Spleen (tissue), 7 donors: ENCODE measurements at regions not wholly inside any gene's neighbourhood (a gene's known extent, or its start where the extent isn't known, plus 50 kb on each side); places are given as distances from the start of the nearest gene placed in this dataset.

ENCODE experiments used
- CTCF ChIP-seq, 11 experiments: fragments of 200-600 bp in 7 of 11; fragments of 450-650 bp in 4 of 11; sonication (generic) in 4 of 11; IDR thresholded peaks in 8 of 11; conservative IDR thresholded peaks in 3 of 11; 1 replicate in 7 of 11; 2 replicates in 4 of 11; pipeline versions ENCODE4 v1.4.0 to v1.8.0; 2016 to 2021; ENCODE audit warnings: antibody characterized with exemption in 11 of 11, inconsistent platforms in 4 of 11, mild to moderate bottlenecking in 1 of 11
- POLR2A ChIP-seq, 3 donors: fragments of 450-650 bp; IDR thresholded peaks; one replicate each; pipeline ENCODE4 v1.5.1; 2017; ENCODE audit warnings: antibody characterized with exemption in 3 of 3, mild to moderate bottlenecking in 1 of 3
- POLR2AphosphoS5 ChIP-seq, 3 donors: sonication (generic); formaldehyde crosslinking; IDR thresholded peaks; one replicate each; pipeline ENCODE4 v1.5.1; 2017; ENCODE audit warnings: antibody characterized with exemption in 3 of 3
- donor health status: DM: no; HTN: no; CAD: no; lungs with moderate emphysema.
- donor health status: DM: no; HTN: no; CAD: no.
- donor health status: DM: no; HTN: no; CAD: no.

GRCh38 chr5:97618721-97619120 is 435.7 kb upstream of the RIOK2 start:
- TF ChIP-seq POLR2A (IDR thresholded peaks at IDR 0.05) = no peak
- TF ChIP-seq CTCF (IDR thresholded peaks at IDR 0.05 in 8 of 11, conservative IDR thresholded peaks at IDR 0.05 in 3 of 11) = no peak
- TF ChIP-seq POLR2AphosphoS5 (IDR thresholded peaks at IDR 0.05) = no peak
